AG04449 (cell line): ENCODE measurements at regions not wholly inside any gene's neighbourhood (a gene's known extent, or its start where the extent isn't known, plus 50 kb on each side); places are given as distances from the start of the nearest gene placed in this dataset.

Source experiments
- CTCF ChIA-PET: fragments of 350-600 bp; formaldehyde crosslinking; extraction: SDS; loops from one replicate; lab custom pipeline; 2021; ENCODE audit warnings: antibody characterized with exemption; lab: Yijun Ruan, JAX
- POLR2A ChIA-PET: fragments of 400-600, 350-600 bp; formaldehyde crosslinking; extraction: SDS; loops from one replicate; lab custom pipeline; 2020; ENCODE audit warnings: antibody characterized with exemption, inconsistent platforms; lab: Yijun Ruan, JAX
- DNase-seq: peaks from one replicate; pipeline ENCODE4 v3.0.0-alpha.2; 2010; ENCODE audit warnings: low read depth, low spot score
- H3K4me3 ChIP-seq: 2 replicates; pipeline ENCODE4 v1.5.1; 2011; ENCODE audit warnings: low read depth, mild to moderate bottlenecking, control low read depth, low read length
- TF ChIP-seq, protein P1 (sequence below): IDR thresholded peaks from one replicate; pipeline ENCODE4 v1.5.1; 2011; ENCODE audit warnings: mild to moderate bottlenecking, moderate library complexity, low read length, control low read depth, inconsistent platforms; ENCODE audit not compliant: insufficient read depth; ENCODE audit errors: missing control alignments

DNA sequence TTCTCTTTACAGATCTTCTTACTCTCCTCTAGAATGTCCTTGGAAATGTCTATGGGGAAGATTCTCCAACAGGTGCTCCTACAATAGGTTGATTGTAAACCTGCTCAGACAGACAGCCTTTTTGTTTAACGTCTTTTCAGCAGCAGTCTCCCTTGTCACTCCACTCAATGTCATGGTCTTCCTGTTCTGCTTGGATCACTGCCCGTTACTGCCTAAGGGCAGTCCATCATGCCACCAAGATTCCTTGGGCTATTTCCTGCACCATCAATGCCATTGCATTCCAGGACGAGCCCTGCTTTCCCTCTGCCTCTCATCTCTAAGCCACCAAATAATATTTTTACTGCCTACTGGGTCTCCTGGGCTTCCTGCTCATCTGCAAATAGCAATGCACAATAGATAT is 97.4 kb upstream of the GALNT5 start:
- CTCF ChIA-PET, result no interaction called here
- TF ChIP-seq, protein P1, sequence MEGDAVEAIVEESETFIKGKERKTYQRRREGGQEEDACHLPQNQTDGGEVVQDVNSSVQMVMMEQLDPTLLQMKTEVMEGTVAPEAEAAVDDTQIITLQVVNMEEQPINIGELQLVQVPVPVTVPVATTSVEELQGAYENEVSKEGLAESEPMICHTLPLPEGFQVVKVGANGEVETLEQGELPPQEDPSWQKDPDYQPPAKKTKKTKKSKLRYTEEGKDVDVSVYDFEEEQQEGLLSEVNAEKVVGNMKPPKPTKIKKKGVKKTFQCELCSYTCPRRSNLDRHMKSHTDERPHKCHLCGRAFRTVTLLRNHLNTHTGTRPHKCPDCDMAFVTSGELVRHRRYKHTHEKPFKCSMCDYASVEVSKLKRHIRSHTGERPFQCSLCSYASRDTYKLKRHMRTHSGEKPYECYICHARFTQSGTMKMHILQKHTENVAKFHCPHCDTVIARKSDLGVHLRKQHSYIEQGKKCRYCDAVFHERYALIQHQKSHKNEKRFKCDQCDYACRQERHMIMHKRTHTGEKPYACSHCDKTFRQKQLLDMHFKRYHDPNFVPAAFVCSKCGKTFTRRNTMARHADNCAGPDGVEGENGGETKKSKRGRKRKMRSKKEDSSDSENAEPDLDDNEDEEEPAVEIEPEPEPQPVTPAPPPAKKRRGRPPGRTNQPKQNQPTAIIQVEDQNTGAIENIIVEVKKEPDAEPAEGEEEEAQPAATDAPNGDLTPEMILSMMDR, result no peak
- POLR2A ChIA-PET, result no interaction called here
- H3K4me3 ChIP-seq, result no peak overlapping the region
- no peak for DNase-seq

DNA sequence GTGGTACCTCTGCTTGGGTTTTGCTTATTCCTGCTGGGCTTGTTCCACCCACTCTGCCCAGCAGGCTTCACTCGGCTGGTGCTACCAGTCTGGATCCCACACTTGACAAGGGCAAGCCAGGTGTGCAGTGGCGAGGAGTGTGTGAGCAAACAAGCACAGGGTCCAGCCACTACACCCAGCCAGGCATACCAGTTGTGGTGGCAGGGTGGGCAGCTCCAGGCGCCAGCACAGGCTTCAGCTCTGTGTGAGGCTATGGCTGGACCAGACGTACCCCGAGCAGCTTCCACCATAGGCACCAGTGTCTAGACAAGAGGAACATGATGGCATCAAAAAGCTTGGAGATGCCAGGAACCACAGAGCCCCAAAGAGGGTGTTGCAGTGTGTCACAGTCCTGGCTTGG is 93.1 kb upstream of the GALNT5 start:
- no peak overlapping the region for H3K4me3 ChIP-seq
- CTCF ChIA-PET, result interaction anchor here (1.2 kb wide), 1 partner anchor 29 kb away, joined by 3 read pairs; no protein-coding TSS in a partner anchor
- no peak for DNase-seq
- TF ChIP-seq, protein P1, result no peak
- POLR2A ChIA-PET, result no interaction called here

DNA sequence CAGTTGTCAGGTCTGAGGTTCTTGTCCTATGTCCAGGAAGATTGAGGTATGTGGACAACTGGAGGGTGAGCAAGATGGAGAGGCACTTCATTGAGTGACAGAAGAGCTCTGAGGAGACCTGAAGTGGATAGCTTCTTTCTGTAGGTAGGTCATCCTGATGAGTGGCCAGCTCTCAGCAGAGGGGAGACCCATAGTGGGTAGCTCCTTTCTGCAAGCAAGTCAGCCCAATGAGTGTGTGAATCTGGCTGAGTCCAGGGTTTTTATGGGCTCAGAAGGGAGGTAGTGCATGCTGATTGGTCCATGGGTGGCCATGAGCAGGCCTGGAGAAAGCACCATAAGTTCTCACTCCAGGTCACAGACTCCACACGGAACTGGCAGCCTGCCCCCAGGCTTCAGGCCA is 92.6 kb upstream of the GALNT5 start:
- CTCF ChIA-PET, result interaction anchor here (1.2 kb wide), 1 partner anchor 29 kb away, joined by 3 read pairs; no protein-coding TSS in a partner anchor
- TF ChIP-seq, protein P1, result no peak
- POLR2A ChIA-PET, result no interaction called here
- no peak for DNase-seq
- H3K4me3 ChIP-seq, result no peak overlapping the region

DNA sequence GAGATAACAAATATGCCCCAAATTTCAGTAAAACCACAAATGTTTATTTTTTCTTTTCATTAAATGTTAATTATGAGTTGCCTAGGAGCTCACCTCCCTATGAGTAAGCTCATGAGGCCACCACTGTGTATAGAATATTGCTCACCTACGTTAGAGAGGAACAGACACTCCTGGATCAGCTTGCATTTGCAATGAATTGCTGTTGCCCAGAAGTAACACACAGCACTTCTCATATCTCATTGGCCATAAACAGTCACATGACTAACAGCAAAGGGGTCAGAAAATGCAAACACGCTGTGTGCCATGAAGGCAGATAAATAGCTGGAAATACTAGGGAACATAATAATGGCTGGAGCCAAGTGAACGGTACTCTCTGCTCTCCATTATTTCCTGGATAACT is 89.0 kb upstream of the GALNT5 start:
- TF ChIP-seq, protein P1, result no peak
- POLR2A ChIA-PET, result no interaction called here
- no peak for DNase-seq
- CTCF ChIA-PET, result no interaction called here
- H3K4me3 ChIP-seq, result no peak overlapping the region

DNA sequence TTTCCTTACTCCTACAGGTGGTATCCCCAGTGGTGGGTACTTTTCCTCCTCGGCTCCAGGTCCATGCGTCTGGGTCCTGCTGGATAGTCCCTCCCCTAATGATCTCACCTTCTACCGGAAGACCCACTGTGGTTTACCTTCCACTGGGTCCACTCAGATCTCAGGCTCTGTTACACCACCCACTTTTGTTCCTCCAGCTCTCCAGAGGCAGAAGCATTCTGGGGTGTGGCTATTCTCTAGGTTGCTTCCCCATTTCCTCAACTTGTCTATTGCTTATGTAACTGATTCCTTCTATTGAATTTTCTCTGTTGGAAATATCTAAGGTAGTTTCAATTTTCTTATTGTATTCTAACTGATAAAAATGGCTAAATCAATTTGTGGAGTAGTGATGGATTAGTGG is 87.6 kb upstream of the GALNT5 start:
- TF ChIP-seq, protein P1, result no peak
- DNase-seq, result no peak

DNA sequence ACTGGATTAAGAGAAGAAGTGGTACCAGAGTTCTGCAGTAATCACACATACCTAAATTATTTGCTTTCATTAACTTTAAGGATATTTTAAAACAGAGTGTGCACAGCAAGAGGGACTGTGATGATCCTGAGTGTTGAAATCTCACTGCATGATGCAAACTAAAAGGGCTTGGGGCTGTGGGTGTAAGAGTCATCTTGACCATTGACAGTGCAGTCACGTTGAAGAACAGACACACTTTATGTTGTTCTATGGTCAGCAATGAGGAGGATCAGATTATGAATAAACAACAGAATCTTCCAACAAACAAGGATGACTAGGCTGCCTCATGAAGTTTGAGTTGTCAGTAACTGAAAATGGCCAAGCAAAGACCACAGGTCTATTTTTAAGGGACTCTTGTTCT is 87.2 kb upstream of the GALNT5 start:
- H3K4me3 ChIP-seq, result no peak overlapping the region
- TF ChIP-seq, protein P1, result no peak
- CTCF ChIA-PET, result no interaction called here
- POLR2A ChIA-PET, result no interaction called here
- no peak for DNase-seq

More for the DNA sequence above, 87.6 kb upstream of the GALNT5 start:
- ChIA-PET POLR2A (no interaction called here), CTCF (no interaction called here)
- no peak overlapping the region for H3K4me3 ChIP-seq
